NCI-H526 (cell line): ENCODE measurements at regions not wholly inside any gene's neighbourhood (a gene's known extent, or its start where the extent isn't known, plus 50 kb on each side); places are given as distances from the start of the nearest gene placed in this dataset.

Source experiments
- DNase-seq, 2 experiments: peaks; one replicate each; lab custom pipeline; 2025; lab: John Stamatoyannopoulos, UW

DNA sequence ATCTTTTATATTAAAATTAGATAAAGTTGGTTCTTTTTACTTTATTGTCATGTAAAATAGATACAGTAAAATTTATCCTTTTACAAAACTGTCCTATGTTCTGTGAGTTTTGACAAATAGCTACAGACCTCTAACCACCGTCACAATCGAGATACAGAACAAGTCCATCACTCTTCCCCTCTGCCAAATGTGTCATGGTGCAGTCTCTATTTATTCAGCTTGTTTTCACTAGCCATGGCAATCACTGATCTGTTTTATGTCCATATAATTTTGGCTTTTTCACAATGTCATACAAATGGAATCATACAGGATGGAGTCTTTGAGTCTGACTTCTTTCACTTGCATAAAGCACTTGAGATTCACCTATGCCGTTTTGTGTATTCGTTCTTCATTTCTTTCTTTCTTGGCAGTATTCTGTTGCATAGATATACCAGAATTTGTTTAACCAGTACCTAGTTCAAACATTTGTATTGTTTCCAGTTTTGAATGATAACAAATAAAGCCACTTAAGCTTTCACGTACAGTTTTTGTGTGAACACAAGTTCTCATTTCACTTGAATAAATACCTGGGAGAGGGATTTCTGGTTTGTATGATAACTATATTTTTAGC, 273.2 kb upstream of the MPDZ start:
- no peak for DNase-seq

DNA sequence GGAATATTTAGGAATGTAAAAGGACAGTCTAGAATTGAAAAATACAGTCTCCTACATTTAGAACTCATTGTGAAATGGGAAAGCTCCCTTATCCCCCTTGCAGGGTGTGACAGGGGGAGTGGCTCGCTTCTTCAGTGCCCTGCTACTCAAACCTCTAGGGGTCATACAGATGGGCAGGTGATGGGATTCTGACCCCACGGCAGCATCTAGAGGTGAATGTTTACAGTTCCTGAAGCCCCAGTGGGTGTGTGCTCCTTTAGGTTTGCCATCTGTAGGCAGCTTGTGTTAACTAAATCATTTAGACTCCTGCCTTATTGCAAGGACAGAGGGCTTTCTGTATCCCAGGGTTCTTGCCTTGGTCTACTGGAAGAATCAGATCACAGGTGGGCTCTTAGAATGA, 271.0 kb upstream of the MPDZ start:
- no peak for DNase-seq

DNA sequence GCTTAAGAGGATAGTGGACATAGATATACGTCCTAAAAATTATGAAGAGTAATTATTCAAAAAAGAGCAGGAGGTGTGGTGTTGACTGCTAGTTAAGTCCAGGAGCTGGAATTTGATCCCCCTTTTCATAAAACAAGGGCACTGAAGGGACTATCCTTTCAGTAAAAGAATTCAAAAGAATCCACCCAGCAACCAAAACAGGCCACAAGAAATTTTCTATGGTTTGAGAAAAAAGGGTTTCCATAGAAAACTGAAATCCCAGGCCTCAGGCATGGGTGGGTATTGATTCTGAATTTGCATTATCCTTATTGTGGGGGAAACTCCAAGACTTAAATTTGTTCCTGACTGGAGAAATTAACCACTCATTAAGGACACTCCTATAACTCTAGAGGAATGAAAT, 269.0 kb upstream of the MPDZ start:
- no peak for DNase-seq

DNA sequence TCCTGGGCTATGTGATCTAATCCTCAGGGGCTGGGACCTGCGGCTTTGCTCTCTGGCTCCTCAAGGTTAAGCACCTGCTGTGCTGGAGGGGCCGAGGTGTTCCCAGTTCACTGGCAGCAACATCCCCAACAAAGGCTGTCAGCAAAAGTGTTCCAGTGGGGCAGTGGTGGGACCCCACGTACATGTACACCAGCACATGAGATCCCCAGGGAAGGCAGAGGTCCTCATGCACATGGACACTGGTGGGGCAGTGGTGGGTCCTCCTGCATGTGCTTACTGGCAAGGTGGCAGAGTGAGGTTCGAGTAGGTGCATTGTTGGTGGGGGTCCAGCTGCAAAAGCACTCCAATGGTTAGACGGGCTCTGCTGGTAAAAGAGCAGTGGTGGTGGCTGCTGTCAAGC, 255.6 kb upstream of the MPDZ start:
- no peak for DNase-seq

DNA sequence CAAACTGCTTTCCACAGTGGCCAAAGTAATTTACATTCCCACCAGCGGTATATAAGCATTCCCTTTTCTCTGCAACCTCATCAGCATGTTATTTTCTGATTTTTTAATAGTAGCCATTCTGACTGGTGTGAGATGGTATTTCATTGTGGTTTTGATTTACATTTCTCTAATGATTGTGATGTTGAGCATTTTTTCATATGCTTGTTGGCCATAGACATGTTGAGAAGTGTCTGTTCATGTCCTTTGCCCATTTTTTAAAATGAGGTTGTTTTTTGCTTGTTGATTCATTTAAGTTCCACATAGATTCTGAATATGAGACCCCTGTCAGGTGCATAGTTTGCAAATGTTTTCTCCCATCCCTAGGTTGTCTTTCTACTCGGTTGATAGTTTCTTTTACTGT, 254.5 kb upstream of the MPDZ start:
- DNase-seq = no peak

DNA sequence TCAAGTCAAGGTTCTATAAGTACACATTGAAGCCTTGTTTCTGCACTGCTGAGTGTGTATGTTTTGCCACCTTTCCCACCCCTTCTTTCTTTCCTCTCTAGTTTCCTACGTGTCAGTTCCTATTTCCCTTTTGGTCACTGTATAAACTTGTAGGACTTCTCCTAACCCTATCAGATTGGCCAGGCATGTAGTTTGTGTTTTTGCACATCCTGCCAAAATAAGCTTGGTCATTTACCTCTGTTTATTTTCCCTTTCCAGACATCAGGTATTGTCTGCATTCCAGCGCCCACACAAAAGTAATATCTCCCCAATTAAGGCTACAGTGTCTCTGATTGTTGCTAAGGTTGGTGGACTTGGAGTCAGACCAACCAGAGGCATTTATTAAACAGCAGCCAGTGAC, 252.9 kb upstream of the MPDZ start:
- no peak for DNase-seq

DNA sequence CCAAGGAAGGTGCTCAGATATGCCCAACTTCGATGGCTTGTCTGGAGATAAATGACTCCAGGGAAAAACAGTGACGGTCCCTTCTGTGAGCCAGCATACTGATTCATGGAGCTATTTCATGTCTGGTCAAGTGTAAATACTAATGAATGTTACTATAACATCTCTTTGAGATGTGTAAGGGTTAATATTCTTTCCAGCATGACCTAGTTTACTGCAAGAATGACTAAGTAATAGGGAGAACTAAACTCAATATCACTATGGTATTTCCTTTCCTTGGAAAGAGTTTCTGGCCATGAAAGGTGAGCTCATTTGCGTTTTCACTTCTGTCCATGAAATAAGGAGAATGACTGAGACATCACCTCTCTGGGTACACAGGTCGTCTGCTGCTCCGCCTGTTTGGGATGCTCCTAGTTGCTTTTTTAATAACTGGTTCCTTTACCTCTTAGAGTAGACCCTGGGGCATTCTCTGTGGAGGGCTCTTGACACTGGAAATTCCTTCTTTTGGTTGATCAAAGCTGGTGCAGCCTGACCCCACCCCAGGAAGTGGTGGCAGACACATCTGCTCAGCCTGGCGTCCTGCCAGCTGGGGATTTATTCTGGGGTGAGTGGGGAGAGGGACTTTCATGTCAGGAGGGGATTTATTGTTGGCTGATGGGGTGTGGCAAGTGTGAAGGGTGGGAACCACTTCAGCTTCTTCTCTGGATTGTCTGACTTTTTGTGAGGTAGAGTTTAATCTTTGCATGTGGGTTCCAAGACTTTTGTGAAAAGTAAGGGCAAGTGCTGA, 250.0 kb upstream of the MPDZ start:
- no peak for DNase-seq

DNA sequence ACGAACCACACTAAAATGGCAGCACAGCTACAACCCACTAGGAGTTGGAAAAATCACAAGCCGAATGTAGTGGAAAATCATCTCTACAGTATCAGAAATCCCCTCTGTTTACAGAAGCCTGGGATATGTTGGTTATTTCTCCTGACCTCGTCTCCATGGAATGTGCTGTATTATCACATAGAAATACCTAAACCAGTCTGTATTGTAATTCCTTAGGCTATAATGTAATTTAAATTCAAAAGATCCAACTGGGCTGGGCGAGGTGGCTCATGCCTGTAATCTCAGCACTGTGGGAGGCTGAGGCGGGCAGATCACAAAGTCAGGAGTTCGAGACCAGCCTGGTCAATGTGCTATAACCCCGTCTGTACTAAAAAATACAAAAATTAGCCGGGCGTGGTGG, 244.8 kb upstream of the MPDZ start:
- DNase-seq = no peak

DNA sequence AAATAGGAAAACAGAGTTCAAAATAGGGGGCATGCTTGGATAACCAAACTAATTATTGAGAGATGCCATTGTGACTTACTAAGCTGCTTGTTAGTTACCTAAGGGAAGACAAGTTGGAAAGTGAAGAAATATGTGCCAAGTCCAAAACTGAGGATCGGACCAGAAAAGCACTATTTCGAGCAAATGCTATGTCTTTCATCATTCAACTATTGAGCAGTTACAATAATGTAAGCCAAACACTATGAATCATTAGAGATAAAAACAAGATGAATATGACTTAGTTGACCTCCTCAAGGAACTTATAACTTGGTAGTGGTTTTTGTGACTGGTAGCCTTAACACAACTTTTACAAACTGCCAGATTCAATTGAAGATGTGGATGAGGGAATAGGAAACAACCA, 240.6 kb upstream of the MPDZ start:
- no peak for DNase-seq

DNA sequence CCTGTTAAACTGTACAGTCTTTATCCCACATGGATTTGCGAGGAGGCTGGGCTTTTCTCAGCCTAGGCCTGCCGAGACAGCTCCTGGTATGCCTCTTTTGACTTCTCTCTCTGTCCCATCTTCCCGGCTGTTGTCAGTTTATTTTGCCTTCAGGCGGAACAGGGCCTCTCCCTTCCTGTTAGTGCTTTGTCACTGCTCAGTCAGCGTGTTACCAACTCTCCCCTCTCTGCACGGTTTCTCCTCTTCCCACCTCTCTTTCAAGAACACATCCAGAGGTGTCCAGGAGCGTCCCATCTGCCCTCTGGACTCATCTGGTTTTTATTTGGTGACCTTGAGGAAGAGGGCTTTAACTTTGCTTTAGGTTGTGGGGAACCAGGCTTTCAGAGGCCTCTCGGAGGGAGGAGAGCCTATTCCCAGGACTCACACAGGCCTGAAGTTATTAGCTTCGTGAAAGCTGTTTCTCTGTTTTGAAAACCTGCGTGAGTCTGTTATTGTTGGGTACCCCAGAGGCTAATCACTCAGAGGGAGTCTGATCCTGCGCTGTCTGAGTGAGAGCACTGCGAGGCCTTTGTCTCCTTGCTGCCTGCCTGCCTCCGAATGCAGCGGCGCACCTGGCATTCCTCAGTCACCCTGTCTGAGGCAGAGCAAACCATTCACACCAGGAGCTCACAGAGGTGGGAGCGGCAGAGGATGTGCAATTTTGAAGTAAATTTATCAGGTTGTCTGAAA, 234.4 kb upstream of the MPDZ start:
- DNase-seq = no peak

DNA sequence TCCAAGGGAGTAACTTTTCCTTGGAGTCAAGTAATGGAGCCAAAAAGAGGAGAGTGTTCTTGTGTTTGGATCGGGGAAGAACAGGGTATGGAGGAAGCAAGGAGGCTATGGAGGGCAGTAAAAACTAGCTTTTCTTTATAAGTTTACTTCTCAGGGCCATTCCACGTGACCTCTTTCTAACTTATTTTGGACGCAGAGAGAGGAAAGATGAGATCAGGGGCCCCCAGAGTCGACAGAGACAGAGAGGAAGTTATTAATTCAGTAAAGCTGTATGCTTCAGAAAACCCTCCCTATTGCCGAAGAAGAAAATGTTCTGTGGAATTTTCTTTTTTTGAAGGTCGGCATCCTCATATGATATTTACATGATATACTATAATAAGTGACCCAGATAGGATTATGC, 233.8 kb upstream of the MPDZ start:
- no peak for DNase-seq

DNA sequence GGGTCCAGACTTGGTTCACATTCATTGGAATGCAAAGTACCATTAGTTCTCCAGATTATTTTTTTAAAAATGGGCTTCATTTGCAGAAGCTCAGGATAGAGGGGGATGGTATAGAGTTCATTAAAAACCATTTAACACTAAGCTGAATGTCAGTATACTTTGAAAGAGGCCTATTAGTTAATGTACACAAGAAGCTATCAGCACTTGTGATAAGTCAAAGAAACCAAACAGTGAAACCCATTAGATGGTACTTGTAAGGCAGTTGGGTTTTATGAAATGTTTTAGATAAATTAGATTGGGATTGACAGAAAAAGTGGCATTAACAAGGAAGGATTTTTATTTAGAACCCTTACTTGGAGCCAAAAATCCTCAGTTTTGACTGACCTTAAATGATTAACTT, 229.2 kb upstream of the MPDZ start:
- no peak for DNase-seq

DNA sequence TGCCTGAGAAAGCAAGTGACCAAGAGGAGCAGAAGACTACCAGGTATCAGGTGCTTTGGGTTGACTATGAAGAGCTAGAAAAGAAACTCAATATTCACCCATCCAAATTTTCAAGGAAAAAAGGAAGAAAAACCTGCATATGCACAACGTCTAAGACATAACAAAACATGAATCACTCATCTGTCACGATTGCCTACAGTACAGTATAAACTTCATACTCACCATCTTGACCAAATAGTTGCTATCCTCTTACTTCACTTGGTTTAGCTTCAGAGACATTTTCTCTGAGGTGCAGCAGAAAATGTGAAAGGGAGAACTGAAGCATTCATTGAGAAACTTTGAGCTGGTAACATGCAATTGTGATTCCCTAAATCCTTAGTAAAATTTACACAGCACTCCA, 228.6 kb upstream of the MPDZ start:
- no peak for DNase-seq

DNA sequence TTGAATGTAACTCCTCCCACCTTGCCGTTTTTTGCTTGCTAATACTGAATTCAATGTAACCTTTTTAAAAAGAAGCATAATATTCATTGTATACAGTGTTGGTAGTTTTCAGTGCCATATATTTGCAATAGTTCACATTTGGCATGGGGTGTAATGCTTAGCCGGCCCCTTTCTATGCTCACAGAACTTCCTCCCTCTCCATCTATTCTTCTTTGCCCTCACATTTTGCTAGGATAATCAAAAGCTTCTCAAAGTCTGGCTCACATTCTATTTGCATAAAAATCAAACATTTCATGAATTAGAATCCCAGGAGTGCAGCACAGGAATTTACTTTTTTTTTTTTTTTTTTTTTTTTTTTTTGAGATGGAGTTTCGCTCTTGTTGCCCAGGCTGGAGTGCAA, 226.3 kb upstream of the MPDZ start:
- no peak for DNase-seq

DNA sequence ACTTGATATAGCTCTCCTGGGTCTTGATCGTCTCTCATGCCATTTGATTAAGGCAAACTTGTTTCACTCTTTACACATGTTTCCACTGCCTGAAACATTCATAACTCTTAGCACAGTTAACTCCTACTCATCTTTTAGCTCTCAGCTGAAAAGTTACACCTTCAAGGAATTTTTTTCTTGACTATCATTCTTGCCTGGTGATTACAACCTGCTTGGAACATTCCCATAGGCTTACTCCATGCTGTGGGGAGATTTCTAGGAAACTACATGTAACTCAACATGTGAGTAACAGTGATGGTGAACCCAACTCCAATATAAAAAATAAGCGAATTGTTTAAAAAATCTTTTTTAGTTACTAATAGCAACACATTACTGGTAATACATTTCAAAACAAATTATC, 224.1 kb upstream of the MPDZ start:
- DNase-seq = no peak

DNA sequence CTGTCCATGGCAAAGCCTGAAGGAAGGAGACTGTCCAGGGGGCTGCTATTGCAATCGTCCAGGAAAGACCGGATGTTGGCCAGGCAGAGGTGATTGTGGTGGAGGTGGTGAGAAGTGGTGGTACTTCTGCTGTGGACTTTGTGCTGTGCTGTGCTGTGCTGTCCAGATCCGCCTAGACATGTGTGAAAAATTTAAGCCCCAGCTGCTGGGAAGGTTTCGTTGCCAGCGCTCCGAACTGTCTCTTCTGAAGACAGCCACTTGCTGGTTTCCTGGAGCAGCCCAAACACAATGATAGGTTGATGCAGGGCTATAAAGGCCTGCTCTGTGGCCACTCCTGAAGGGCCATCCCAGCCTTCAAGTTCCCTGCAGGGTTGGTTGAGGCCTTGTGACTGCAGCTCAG, 223.0 kb upstream of the MPDZ start:
- no peak for DNase-seq

DNA sequence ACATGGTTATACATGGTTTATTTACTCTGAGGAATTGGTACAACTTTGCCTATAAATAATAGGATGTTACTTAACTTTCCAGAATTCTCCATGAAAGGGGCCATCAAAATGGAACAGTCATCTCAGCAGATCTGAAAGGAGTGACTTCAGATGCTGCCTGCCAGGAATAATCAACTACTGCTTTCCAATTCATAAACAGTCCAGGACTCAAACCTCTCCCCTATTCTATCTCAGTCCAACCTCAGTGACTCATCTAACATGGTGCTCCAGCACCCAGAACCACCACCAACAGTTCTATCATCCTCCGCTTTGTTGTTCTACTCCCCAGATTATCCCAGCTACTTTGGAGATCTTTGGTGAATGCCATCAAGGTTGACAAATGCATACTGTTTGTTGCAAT, 221.5 kb upstream of the MPDZ start:
- DNase-seq = no peak

DNA sequence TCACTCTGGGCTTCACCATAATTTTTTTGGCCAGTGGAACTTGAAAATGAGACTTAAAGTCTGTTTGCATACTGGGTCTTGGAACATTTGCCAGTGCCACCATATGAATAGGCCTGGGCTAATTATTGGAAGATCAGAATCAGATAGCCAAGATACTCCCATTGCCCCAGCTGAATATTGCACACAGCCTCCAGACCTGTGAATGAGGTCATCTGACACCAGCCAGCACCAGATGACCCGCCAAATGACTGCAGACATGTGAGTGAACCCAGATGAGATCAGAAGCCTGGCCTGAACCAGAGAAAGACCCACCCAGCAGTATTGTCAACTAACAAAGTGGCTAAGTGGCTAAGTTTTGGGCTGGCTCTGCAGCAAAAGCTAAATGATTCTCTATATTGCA, 220.5 kb upstream of the MPDZ start:
- DNase-seq = no peak

DNA sequence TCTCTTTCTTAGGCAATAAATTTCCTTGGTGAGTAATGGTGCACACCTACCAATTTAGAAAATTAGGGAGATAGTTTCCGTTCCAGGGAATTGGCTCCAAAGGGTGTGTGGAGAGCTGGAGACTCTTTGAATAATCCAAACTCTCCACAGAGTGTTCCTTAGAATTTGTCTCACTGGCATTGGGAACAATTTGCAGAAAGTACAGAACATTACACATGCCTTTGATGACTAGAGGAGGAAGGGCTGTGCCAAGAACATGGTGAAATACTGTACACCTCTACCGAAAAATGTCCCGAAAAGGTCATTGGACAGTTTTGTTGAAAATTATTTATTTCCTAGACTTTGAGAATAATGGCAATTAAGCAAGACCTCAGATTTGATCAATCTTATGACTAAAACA, 214.2 kb upstream of the MPDZ start:
- DNase-seq = no peak

DNA sequence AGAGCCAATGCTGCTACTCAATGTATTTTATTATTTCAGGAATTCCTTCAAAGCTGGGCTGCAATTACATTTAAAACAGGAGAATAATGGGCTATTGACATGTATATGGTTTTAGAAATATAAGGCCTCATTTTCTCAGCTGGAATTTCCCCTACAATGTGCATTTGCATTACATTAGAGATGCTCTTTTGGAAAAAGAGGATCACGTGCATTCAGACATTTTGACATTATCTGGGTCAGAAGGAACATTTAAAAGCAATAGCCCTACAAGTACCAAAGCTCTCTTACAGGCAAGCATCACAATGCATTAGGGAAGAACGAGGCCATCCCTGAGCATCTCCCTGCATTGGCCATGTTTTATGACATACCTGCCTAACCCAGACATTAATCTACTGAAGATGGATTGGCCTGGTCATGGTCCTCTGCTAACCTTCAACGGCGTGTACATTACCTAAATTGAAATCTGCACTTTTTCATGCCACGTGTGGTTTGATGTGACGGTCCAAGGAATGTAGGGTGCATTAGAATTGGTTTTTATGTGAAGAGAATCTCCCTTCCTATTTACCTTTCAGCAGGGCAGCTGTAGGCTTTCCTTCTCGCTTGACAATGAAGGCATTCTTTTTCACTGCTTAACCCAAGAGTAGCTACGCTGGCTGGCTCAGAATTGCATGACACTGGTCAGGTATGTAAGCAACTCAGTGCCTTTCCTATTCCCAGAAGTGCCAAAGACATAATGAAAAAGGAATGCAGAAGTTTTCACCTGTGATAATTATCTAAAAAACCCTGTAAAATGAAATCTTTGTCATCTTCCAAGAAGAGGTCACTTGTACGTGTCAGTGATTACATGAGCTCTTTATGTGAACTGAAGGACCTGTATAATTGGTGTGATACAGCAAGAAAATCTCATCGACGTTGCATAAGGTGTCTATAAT, 212.3 kb upstream of the MPDZ start:
- DNase-seq = peak in 1 of 2 experiments; percentile 16

DNA sequence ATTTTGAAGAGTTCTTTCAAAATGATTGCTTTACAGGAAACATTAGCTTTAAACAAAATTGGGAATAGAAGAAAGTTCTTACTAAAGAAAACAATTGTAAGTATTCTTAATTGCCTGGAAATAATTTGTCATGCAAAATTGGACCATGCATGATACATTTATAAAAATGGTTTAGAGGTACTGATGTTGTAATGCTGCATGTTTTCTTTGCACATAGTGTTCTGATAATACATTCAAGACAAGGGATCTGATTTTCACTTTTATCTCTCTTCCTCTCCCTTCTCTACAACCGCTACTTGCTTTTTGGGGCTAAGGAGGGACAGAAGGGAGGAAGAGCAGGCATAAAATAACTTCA, 211.6 kb upstream of the MPDZ start:
- DNase-seq = no peak

DNA sequence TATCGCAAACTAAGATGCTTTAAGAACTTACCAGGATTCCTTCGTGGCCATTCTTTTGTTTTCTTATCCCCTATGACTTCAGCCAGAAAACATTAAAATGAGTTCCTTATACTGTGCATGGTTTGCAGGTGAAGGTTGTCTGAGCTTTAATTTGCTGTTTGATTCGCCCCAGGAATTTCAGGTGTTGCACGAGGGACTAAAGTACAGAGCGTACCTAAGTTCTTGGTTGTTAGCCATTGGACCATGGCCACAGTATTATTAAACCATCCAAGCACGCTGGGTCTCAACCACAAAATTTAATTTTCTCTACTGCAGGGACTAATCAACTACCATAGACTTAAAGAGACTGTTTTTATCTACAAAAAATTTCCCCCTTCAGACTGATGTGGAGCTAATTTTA, 208.4 kb upstream of the MPDZ start:
- DNase-seq = no peak
